ENCODE measurements at regions not wholly inside any gene's neighbourhood (a gene's known extent, or its start where the extent isn't known, plus 50 kb on each side); places are given as distances from the start of the nearest gene placed in this dataset.

GRCh38 chr11:122062763-122063162 is 53.3 kb downstream of the BLID start:
- no peak for TF ChIP-seq CTCF (IDR thresholded peaks at IDR 0.05; ENCODE audit: low read depth, low read length)
- Histone ChIP-seq H3K9me3 (no peaks in the 10 kb centered on the region; the same call in 1 of the 2 replicates), H3K4me1 (no peaks in the 10 kb centered on the region), H3K27me3 (no peaks in the 10 kb centered on the region), H3K4me3 (ENCODE audit: low read depth, low read length) (no peak overlapping the region), H3K36me3 (no peaks in the 10 kb centered on the region)
- DNase-seq = no peak

DNA sequence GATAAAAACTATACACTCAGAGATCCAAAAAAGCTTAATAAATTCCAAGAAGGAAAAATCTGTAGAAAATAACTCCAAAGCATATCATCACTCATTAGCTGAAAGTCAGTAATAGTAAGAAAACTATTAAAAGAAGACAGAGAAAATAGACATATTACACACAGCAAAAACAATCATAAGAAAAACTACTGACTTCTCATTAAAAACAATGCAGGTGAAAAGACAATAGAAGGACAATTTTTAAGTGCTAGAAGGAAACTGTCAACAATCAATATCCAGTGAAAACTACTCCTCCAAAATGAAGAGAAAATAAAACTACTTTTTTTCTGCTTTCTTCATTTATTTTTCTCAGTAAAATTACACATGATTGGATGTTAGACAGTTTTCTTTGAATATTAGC is 56.5 kb downstream of the BLID start:
- no peak for DNase-seq
- Histone ChIP-seq H3K9me3 (no peaks in the 10 kb centered on the region; the same call in 1 of the 2 replicates), H3K27me3 (no peaks in the 10 kb centered on the region), H3K4me3 (ENCODE audit: low read depth, low read length) (no peak overlapping the region), H3K36me3 (no peaks in the 10 kb centered on the region), H3K4me1 (no peaks in the 10 kb centered on the region)
- no peak for TF ChIP-seq CTCF (IDR thresholded peaks at IDR 0.05; ENCODE audit: low read depth, low read length)

- DNase-seq = no peak
- no peaks in the 10 kb centered on the region for H3K9me3 ChIP-seq
- no peak overlapping the region for H3K4me3 ChIP-seq (ENCODE audit: low read depth, low read length)
- H3K27me3 ChIP-seq = no peaks in the 10 kb centered on the region
- no peak for TF ChIP-seq CTCF (IDR thresholded peaks at IDR 0.05; ENCODE audit: low read depth, low read length)
- no peaks in the 10 kb centered on the region for H3K36me3 ChIP-seq
- no peaks in the 10 kb centered on the region for H3K4me1 ChIP-seq
These were observed 65.9 kb downstream of the BLID start for GRCh38 chr11:122050021-122050690.

DNA sequence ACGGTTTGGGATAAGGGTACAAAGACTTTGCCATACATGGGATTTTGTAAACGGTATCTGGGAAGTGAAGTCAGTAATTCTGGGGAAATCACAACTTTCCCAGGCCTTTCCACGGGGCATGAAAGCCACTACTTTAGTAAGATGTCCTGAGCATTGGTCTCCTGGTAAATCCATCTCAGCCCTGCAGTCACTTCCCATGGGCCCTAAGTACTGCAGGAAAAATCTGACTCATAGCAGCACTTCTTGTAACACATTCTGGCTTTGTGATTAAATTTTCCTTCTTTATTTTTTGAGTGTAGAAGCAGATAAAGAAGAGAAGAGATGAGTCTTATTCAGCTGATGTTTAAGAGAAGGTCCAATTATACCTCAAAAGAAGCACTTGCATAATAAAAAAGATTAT is 67.6 kb downstream of the BLID start:
- no peaks in the 10 kb centered on the region for H3K9me3 ChIP-seq
- DNase-seq = no peak
- H3K4me3 ChIP-seq (ENCODE audit: low read depth, low read length) = no peak overlapping the region

GRCh38 chr11:122046846-122047245 is 69.2 kb downstream of the BLID start:
- H3K4me3 ChIP-seq (ENCODE audit: low read depth, low read length) = no peak overlapping the region
- no peaks in the 10 kb centered on the region for H3K36me3 ChIP-seq
- H3K4me1 ChIP-seq = no peaks in the 10 kb centered on the region
- no peak for DNase-seq
- TF ChIP-seq CTCF (IDR thresholded peaks at IDR 0.05; ENCODE audit: low read depth, low read length) = no peak
- no peaks in the 10 kb centered on the region for H3K27me3 ChIP-seq
- H3K9me3 ChIP-seq = no peaks in the 10 kb centered on the region; the same call in 1 of the 2 replicates

More for the DNA sequence above, 67.6 kb downstream of the BLID start:
- Histone ChIP-seq H3K36me3 (no peaks in the 10 kb centered on the region), H3K4me1 (no peaks in the 10 kb centered on the region), H3K27me3 (no peaks in the 10 kb centered on the region)
- TF ChIP-seq CTCF (IDR thresholded peaks at IDR 0.05; ENCODE audit: low read depth, low read length) = no peak

DNA sequence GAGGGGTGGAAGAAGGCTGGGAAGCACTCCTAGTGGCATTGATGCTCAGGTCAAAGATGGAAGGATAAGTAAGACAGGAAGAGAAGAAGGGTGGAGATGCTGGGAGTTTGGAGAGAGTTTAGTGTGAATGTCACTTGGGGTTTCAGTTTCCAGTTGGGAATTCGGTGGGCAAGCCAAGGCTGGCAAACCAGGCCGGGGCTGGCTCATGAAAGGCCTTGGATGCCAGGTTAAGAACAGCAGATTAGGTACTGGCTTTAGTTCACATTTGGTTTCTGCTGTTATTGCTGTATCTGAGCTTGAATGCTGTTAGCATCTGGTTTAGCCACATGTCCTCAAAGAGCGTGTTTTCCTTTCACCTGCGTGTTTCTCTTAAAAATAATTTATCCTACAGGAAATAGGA is 69.6 kb downstream of the BLID start:
- no peak for TF ChIP-seq CTCF (IDR thresholded peaks at IDR 0.05; ENCODE audit: low read depth, low read length)
- Histone ChIP-seq H3K9me3 (no peaks in the 10 kb centered on the region; the same call in 1 of the 2 replicates), H3K4me1 (no peaks in the 10 kb centered on the region), H3K4me3 (ENCODE audit: low read depth, low read length) (no peak overlapping the region), H3K36me3 (no peaks in the 10 kb centered on the region), H3K27me3 (no peaks in the 10 kb centered on the region)
- no peak for DNase-seq
